Astrocyte of the spinal cord (primary cell): ENCODE measurements at regions not wholly inside any gene's neighbourhood (a gene's known extent, or its start where the extent isn't known, plus 50 kb on each side); places are given as distances from the start of the nearest gene placed in this dataset.

Experiments
- DNase-seq: peaks from one replicate; pipeline ENCODE4 v3.0.0; 2011; ENCODE audit warnings: low read depth, low spot score
- H3K4me3 ChIP-seq: 2 replicates; pipeline ENCODE4 v1.5.1; 2011; ENCODE audit warnings: low read depth, mild to moderate bottlenecking, low read length, moderate library complexity
- in situ Hi-C: cut with HindIII; loops from 2 replicates; pipeline ENCODE4 v1.10.0; 2017; ENCODE audit warnings: low sequenced_read_pairs
- TF ChIP-seq, protein P1 (sequence below): IDR thresholded peaks from 2 replicates; pipeline ENCODE4 v1.5.1; 2012; ENCODE audit warnings: low read depth, mild to moderate bottlenecking, low read length, inconsistent platforms

DNA sequence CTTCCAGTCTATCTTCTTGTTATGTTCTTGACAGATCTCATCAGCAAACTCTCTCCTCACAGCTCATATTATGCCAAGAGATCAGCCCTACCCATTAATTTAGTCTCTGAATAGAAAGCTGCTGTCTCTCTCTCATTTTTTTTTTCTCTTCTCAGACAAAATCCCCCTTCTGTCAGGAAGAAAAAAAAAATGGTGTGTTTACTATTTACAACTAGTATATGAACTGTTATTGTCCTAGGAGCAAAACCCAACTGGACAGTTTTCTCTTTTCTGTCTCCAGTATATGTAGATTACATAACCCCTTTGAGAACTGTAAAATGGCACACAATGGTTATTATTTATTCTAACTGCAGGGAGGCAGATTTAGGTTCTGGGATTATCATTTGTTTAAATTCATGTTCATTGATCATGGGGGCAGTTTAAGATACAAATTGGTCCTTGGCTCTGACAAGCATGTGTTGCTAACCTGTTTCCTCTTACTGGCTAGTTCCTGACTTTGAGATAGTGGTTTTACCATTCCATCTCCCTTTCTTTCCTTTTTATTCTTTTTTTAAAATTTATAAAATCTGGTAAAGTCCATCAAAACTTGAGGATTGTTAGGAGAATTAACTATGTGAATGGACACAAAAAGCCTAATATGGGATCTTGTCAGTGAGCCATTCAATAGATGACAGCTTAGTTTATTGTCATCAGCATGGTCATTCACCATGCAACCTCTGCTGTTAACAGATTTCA, 210.0 kb upstream of the PAPPA start:
- no peak overlapping the region for H3K4me3 ChIP-seq
- TF ChIP-seq, protein P1, sequence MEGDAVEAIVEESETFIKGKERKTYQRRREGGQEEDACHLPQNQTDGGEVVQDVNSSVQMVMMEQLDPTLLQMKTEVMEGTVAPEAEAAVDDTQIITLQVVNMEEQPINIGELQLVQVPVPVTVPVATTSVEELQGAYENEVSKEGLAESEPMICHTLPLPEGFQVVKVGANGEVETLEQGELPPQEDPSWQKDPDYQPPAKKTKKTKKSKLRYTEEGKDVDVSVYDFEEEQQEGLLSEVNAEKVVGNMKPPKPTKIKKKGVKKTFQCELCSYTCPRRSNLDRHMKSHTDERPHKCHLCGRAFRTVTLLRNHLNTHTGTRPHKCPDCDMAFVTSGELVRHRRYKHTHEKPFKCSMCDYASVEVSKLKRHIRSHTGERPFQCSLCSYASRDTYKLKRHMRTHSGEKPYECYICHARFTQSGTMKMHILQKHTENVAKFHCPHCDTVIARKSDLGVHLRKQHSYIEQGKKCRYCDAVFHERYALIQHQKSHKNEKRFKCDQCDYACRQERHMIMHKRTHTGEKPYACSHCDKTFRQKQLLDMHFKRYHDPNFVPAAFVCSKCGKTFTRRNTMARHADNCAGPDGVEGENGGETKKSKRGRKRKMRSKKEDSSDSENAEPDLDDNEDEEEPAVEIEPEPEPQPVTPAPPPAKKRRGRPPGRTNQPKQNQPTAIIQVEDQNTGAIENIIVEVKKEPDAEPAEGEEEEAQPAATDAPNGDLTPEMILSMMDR = no peak
- peak; percentile 14 for DNase-seq
- in situ Hi-C loops = no loop called here

DNA sequence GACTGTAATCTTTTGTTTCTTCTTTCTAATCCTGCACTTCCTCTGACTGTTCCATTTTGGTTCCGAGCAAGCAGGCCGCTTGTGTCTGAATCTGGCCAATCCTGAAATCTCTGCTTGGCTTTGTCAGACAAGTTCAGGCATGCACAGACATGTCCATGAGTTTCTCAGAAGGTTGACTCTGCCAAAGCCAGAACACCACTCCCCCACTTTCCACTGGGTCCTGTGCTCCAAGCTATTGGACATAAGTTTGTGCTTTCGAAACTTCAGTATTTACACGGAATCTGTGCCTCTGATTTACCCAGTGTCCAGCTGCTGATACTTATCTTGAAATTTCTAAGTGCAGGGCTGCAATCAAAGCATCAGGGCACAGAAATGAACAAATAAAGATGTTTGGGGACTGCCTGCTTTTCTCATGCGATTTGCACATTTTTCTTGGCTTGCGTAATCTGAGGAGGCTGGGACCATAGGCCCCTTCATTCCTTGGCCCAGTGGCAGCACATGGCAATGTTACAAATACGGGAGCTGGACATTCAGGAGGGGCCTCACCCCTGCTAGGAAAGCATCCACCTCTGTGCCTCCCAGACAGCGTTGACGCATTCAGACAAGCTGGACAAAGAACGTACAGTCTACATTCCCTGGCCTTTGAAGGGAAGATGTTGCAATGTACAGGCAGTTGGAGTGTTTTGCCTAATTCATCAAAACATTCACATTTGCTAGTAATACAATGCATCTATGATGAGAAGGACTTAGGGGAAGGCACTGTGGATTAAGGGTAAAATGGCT, 209.2 kb upstream of the PAPPA start:
- TF ChIP-seq, protein P1 = no peak
- peak; percentile 97 for DNase-seq
- no peak overlapping the region for H3K4me3 ChIP-seq
- in situ Hi-C loops = no loop called here

DNA sequence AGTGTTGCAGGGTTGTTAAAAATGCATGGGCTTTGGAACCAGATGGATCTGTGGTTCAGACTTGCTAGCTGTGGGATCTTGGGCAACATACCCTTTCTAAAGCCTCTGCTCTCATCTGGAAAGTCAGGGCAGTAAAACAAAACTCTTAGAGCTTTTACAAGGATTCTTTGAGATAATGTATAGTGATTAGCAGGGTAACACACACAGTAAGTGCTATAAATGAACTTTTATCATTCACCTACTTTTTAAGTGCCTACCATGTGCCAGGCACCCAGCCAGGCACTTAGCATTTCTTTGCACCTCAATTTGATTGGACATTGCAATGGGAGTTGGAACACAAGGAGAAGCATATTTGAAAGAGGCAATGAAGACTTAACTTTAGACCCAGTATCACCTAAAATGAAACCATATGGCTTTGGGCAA, 208.6 kb upstream of the PAPPA start:
- H3K4me3 ChIP-seq = no peak overlapping the region
- in situ Hi-C loops = no loop called here
- DNase-seq = no peak
- TF ChIP-seq, protein P1 = no peak

DNA sequence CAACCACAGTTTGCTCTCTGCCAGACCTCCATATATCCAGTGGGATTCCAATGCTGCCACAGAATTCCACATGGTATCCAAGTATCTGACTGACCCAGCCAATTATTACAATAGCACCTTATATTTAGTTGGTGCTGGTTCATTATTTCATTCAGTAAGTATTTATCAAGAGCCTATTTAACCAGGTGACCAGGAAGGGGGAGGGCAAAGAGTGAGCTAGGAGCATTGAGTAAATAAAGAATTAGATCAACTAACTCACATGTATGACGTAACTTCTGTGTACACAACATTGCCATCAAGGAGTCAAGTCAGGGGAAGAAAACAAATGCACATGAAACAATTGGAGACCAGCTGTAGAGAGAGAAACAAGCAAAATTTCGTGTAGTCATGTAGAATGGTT, 207.1 kb upstream of the PAPPA start:
- in situ Hi-C loops = no loop called here
- no peak for DNase-seq
- no peak overlapping the region for H3K4me3 ChIP-seq
- TF ChIP-seq, protein P1 = no peak

DNA sequence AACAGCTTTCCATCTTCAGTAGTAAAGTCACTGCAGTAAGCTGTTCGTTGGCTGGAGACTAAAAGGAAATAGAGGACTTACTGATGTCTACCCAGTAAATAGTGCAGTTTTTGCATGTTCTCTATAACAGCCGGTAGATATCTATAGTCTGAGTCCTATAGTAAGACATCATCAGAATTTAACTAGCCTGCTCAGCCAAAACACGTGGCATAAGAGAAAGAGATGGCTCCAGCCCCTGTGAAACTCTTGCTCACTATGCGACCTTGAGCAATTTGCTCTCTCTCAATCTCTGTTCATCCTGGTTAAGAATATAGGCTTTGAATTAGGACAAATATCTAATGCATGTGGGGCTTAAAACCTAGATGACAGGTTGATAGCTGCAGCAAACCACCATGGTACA, 201.6 kb upstream of the PAPPA start:
- in situ Hi-C loops = no loop called here
- no peak for DNase-seq
- TF ChIP-seq, protein P1 = no peak

DNA sequence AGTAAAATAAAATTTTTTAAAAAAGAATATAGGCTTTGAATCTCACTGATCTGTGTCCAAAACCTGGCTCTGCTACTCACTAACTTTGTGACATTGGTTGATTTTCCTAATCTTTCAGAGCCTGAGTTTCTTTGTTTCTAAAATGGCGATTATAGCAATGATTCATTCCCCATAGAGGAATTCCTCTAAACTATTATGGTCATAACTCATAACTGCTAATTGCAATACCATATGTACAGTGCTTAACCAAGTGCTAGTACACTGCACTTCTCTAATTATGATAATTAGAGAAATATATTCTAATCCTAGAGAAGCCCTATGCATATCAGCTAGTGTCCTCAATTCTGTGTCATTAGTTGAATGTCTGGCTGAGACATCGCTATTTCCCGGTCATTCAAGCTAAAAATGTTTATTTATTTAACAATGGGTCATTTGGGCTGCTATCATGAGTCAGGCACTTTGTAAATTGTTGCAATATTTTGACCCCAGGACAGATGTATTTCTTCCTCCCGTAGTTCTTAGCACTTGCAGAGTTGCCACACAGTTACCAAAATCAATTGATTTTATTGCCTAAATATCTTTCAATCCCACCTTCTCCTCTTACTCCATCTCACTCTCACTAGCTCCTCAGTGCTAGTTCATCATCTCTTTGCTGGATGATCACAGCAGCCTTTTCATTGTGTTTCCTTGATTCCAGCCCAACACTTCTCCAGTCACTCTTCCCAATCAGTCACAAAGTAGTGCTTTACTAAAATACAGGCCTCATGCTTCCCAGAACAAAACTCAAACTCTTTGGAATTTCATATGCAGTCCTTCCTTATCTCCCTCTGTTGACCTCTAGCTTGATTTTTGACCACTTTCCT, 200.9 kb upstream of the PAPPA start:
- H3K4me3 ChIP-seq = no peak overlapping the region
- TF ChIP-seq, protein P1 = no peak
- peak; percentile 68 for DNase-seq
- in situ Hi-C loops = no loop called here

More for the DNA sequence above, 201.6 kb upstream of the PAPPA start:
- H3K4me3 ChIP-seq = no peak overlapping the region
